Stimulated activated memory B cell treated with anti-CD40 and anti-IgM and Interleukin-4, amounts not matched to agents 10 μg/mL and 1 μg/mL and 100 μg/mL, for 72 hours (primary cell): ENCODE measurements at regions not wholly inside any gene's neighbourhood (a gene's known extent, or its start where the extent isn't known, plus 50 kb on each side); places are given as distances from the start of the nearest gene placed in this dataset.

ENCODE experiments used
- ATAC-seq: fragments of 150-1000 bp; cut with Tn5 transposase; 2 replicates; pipeline ENCODE4 v1.10.0; 2021
- H3K27ac Mint-ChIP-seq: one replicate; pipeline ENCODE4 v1.8.0; 2022; ENCODE audit warnings: mild to moderate bottlenecking, mixed read lengths
- H3K27me3 Mint-ChIP-seq: one replicate; pipeline ENCODE4 v1.8.0; 2022; ENCODE audit warnings: mixed read lengths
- H3K36me3 Mint-ChIP-seq: one replicate; pipeline ENCODE4 v1.8.0; 2022; ENCODE audit warnings: mixed read lengths
- H3K4me1 Mint-ChIP-seq: one replicate; pipeline ENCODE4 v1.8.0; 2022; ENCODE audit warnings: mixed read lengths
- H3K4me3 Mint-ChIP-seq: one replicate; pipeline ENCODE4 v1.8.0; 2022; ENCODE audit warnings: mild to moderate bottlenecking, moderate library complexity, mixed read lengths
- H3K9me3 Mint-ChIP-seq: one replicate; pipeline ENCODE4 v1.8.0; 2022; ENCODE audit warnings: mixed read lengths

DNA sequence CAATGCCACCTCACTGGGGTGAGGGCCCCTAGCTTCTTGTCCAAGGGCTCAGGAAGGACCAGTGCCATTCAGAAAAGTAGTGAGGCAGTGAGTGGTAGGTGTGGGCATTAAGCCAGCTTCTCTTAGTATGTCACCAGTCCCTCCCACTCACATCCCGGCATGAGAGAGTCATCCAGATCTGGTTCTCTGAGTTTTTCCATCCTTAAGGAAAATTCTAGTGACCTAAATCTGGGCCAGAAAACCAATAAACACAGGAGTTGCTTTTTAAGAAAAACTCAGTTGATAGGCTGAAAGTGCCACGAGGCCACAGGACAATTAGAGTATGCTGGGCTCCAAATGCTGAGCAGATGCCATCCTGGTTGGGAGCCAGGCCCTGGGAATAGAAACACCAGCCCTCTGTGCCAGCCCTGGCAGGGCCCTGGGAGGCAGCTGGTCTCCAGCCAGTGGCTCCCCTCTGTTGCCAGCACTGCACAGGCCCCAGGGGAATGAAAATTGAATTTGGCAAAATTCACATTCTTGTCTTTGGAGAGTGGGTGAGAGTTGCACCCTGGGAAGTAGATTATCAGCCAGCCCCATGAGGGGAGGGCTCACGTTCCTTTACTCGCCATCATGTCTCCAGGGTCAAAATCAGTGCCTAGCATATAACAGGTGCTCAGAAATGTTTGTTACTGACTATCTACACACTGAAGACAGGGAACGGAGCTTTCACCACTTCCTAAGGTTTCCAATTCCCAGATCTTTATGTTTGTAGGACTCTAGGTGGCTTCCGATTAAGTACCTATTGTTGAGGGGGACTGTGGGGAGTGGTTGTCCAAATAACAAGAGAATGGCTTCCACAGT is 52.8 kb downstream of the FAM43A start:
- no peak overlapping the region for H3K27ac Mint-ChIP-seq
- no peak overlapping the region for H3K4me3 Mint-ChIP-seq
- no peaks in the 10 kb centered on the region for H3K36me3 Mint-ChIP-seq
- no peaks in the 10 kb centered on the region for H3K9me3 Mint-ChIP-seq
- H3K4me1 Mint-ChIP-seq: no peaks in the 10 kb centered on the region
- no peaks in the 10 kb centered on the region for H3K27me3 Mint-ChIP-seq
- no peak for ATAC-seq

GRCh38 chr3:194739498-194740284 is 54.0 kb downstream of the FAM43A start:
- Mint-ChIP-seq H3K27ac (no peak overlapping the region), H3K4me1 (no peaks in the 10 kb centered on the region)

DNA sequence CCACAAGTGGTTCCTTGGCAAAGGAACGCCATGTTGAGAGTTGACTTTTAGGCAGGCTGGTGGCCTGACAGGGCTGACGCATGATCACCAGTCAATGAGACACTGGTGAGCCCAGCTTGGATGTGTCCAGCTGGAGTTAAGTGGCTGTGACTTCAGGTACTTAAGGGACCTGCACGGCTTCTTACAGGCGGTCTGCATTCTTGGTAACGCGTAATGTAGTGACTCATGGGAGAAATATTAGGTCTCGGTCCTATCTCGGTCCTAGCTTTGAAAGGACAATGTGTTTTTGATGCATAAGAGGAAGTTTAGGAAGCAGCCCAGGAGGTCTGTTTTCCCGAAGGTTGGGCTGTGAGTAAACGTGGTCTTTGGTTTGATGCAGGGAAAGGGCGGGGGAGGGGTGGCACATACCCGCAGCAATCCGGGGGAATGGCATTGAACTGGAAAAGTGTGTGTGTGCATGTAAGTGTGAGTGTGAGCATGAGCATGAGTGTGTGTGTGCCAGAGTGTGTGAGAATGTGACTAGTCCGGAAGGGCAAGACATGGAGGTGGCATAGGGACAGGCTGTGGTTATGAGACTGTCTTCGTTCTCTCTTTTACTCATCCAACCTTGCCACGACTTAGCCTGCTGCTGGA is 55.3 kb downstream of the FAM43A start:
- Mint-ChIP-seq H3K36me3 (no peaks in the 10 kb centered on the region), H3K4me3 (no peak overlapping the region), H3K27me3 (no peaks in the 10 kb centered on the region), H3K27ac (no peak overlapping the region), H3K4me1 (peaks cover 11% of the 10 kb centered on the region), H3K9me3 (no peaks in the 10 kb centered on the region)
- no peak for ATAC-seq

More at GRCh38 chr3:194739498-194740284, 54.0 kb downstream of the FAM43A start:
- Mint-ChIP-seq H3K27me3 (no peaks in the 10 kb centered on the region), H3K36me3 (no peaks in the 10 kb centered on the region), H3K9me3 (no peaks in the 10 kb centered on the region), H3K4me3 (no peak overlapping the region)
- no peak for ATAC-seq

- ATAC-seq: no peak
- Mint-ChIP-seq H3K27ac (no peak overlapping the region), H3K36me3 (no peaks in the 10 kb centered on the region), H3K4me1 (peaks cover 12% of the 10 kb centered on the region), H3K27me3 (no peaks in the 10 kb centered on the region), H3K4me3 (no peak overlapping the region), H3K9me3 (no peaks in the 10 kb centered on the region)
Observed at GRCh38 chr3:194741916-194742315, 56.2 kb downstream of the FAM43A start.

DNA sequence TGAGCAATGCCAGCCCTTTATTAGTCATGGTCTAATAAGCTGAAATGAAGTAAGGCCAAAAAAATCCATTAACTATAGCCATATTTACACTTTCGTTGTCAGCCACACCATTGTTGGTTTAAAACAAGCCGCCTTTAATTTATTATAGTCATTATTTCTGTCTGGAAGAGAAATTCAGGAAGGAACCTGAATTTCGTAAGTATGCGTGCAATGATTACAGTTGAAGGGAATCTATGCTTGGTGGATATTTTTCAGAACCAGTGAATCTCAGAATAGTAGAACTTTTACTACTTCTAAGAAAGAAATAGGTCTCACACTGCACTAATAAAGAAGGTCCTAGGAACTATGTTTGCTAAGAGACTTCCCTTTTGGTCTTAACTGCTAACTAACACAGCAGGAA is 59.1 kb downstream of the FAM43A start:
- Mint-ChIP-seq H3K4me3 (no peak overlapping the region), H3K4me1 (peaks cover 12% of the 10 kb centered on the region), H3K9me3 (no peaks in the 10 kb centered on the region), H3K36me3 (no peaks in the 10 kb centered on the region), H3K27ac (no peak overlapping the region), H3K27me3 (no peaks in the 10 kb centered on the region)
- no peak for ATAC-seq

- Mint-ChIP-seq H3K4me1 (peaks cover 12% of the 10 kb centered on the region), H3K9me3 (no peaks in the 10 kb centered on the region), H3K27me3 (no peaks in the 10 kb centered on the region), H3K27ac (no peak overlapping the region), H3K36me3 (no peaks in the 10 kb centered on the region), H3K4me3 (no peak overlapping the region)
- no peak for ATAC-seq
Observed at GRCh38 chr3:194745422-194746184, 59.9 kb downstream of the FAM43A start.

DNA sequence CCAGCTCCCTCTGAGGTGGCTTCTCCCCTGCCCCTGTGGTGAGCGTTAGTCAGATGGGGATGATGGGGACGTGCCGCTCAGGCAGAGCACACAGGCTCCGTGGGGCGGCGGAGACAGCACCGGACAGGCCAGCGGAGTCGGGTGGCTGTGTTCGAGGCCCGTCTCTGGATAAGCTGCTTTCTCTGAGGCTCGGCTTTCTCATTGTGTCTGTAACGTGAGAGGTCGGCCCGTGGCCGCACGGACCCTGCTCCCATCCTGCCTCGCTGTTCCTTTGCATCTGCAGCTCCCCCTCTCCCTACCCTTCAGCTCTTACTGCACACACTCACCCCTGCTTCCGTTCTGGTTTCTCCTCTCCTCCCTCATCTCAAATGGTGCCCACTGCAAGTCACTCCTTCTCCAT is 62.5 kb downstream of the FAM43A start:
- Mint-ChIP-seq H3K36me3 (no peaks in the 10 kb centered on the region), H3K4me1 (peaks cover 12% of the 10 kb centered on the region), H3K9me3 (no peaks in the 10 kb centered on the region), H3K27me3 (no peaks in the 10 kb centered on the region), H3K4me3 (no peak overlapping the region), H3K27ac (no peak overlapping the region)
- no peak for ATAC-seq

DNA sequence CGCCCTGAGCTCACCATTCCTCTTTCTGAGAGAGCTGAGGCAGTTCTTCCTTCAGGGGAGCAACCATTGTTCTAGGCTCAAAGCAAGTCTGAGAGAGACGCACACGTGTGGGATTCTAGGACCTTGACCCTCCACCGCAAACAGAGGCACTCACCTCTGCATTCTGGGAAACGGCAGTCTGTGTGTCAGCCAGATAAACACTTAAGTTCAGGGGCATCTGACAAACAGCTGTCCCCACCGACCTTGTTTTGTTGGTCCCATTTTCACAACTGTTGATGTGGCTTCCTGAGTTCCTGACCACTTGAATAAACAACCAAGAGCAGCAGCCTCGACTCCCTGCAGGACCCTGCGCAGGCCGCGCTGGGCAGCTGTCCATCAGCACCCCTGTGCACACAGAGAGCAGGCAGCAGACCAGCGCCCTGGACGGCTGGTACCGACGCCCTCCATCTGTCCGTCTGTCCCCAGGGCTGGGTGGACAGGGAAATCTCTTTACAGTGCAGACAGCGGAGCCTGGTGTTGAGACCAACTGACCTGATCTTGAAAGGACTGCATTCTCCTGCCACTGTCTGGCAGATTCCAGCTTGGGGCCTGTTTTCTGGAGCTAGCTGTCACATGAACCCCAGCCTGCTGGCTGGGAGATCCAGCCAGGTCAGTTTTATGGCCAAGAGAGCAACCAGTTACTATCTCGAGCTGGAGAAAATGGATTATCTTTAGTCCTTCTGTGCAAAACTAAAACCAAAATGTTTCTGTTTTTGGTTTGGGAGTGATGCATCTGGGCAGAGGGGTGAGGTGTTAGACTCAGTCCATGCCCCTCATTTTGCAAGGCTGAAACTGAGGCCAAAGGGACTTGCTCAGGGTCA is 64.2 kb downstream of the FAM43A start:
- no peaks in the 10 kb centered on the region for H3K27me3 Mint-ChIP-seq
- no peaks in the 10 kb centered on the region for H3K36me3 Mint-ChIP-seq
- no peak overlapping the region for H3K4me3 Mint-ChIP-seq
- H3K9me3 Mint-ChIP-seq: no peaks in the 10 kb centered on the region
- ATAC-seq: no peak
- no peak overlapping the region for H3K27ac Mint-ChIP-seq
- peaks cover 12% of the 10 kb centered on the region for H3K4me1 Mint-ChIP-seq

- Mint-ChIP-seq H3K36me3 (no peaks in the 10 kb centered on the region), H3K27me3 (no peaks in the 10 kb centered on the region), H3K4me1 (peaks cover 6% of the 10 kb centered on the region), H3K27ac (no peak overlapping the region), H3K4me3 (no peak overlapping the region), H3K9me3 (no peaks in the 10 kb centered on the region)
- ATAC-seq: no peak
Observed at GRCh38 chr3:194750491-194750828, 64.8 kb downstream of the FAM43A start.

DNA sequence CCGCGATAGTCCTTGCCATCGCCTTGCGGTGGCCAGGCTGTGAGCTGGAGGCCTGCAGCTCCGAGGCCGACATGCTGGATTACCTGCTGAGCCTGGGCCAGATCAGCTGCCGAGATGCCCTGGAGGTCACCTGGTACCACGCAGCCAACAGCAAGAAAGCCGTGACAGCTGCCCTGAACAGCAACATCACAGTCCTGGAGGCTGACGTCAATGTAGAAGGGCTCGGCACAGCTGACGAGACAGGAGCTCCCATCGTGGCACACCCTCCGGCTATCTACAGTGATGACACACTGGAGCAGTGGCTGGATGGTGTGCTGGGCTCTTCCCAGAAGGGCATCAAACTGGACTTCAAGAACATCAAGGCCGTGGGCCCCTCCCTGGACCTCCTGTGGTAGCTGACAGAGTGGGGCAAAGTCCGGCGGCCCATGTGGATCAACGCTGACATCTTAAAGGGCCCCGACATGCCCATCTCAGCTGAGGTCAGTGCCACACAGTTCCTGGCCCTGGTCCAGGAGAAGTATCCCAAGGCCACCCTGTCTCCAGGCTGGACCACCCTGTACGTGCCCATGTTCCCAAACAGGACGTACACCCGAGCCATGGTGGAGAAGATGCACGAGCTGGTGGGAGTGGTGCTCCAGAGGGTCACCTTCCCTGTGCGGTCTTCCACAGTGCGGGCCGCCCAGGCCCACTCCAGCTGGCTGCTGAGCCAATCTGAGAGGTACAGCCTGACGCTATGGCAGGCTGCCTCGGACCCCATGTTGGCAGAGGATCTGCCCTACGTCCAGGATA is 70.2 kb downstream of the FAM43A start:
- peak; percentile 16 for ATAC-seq
- no peaks in the 10 kb centered on the region for H3K36me3 Mint-ChIP-seq
- H3K27ac Mint-ChIP-seq: no peak overlapping the region
- no peaks in the 10 kb centered on the region for H3K4me1 Mint-ChIP-seq
- H3K4me3 Mint-ChIP-seq: no peak overlapping the region
- H3K27me3 Mint-ChIP-seq: peaks cover 19% of the 10 kb centered on the region
- H3K9me3 Mint-ChIP-seq: no peaks in the 10 kb centered on the region

DNA sequence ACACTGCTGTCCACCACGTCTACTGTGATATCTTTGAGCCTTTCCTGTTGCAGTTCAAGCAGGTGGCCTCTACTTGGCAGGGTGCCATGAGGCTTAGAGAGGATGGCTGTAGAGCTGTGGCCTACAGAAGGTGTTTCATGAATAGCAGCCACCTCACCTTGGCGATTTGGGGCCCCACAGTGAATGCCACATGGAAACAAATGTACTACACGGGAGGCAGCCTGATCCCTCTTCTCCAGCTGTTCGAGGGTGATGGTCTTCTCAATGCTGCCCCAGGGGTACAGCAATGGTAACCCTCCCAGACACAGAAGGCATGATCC is 70.7 kb downstream of the FAM43A start:
- Mint-ChIP-seq H3K4me3 (no peak overlapping the region), H3K27me3 (peaks cover 24% of the 10 kb centered on the region), H3K36me3 (no peaks in the 10 kb centered on the region), H3K27ac (no peak overlapping the region), H3K9me3 (no peaks in the 10 kb centered on the region), H3K4me1 (no peaks in the 10 kb centered on the region)
- ATAC-seq: no peak

DNA sequence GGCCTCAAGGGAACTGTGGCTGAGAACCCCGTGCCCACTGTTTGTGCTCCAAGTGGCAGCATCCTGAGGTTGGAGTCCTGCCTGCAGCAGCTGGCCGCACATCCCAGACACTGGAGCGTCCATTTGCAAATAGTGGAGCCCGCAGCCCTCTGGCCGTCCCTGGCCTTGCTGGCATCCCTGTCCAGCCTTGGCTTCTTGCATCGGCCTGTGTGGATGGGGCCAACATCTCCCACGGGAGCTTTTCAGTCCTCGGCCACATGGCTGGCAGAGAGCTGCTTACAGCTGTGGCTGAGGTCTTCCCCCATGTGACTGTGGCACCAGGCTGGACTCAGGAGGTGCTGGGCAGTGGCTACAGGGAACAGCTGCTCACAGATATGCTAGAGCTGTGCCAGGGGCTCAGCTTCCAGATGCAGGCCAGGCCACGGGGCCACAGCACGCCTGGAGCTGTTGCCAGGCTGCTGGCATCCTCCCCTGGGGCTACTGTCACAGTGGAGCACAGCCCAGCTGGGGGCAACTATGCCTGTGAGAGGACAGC is 71.2 kb downstream of the FAM43A start:
- Mint-ChIP-seq H3K4me3 (no peak overlapping the region), H3K9me3 (no peaks in the 10 kb centered on the region), H3K27ac (no peak overlapping the region), H3K4me1 (no peaks in the 10 kb centered on the region), H3K27me3 (peaks cover 29% of the 10 kb centered on the region), H3K36me3 (no peaks in the 10 kb centered on the region)
- ATAC-seq: no peak

DNA sequence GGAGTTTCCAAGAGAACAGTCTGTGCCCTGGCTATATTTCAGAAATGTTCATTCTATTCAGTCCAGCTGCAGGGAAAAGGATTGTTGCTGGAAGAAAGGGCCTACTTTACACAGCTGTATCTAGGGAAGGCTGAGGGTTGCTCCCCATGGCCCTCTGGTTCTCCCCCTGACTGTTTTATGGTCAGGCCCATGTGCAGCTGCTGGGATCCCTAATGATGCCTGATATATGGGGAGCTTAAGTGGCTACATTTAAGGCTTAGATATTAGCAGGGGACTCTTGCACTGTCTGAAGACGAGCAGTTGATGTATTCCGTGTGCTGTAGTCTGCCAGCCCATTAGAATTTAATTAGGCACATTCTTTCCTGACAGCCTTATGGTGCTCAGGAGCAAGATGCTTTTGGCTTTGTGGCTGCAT is 72.0 kb downstream of the FAM43A start:
- Mint-ChIP-seq H3K36me3 (no peaks in the 10 kb centered on the region), H3K4me1 (no peaks in the 10 kb centered on the region), H3K27ac (no peak overlapping the region), H3K9me3 (no peaks in the 10 kb centered on the region), H3K4me3 (no peak overlapping the region), H3K27me3 (peaks cover 33% of the 10 kb centered on the region)
- no peak for ATAC-seq

DNA sequence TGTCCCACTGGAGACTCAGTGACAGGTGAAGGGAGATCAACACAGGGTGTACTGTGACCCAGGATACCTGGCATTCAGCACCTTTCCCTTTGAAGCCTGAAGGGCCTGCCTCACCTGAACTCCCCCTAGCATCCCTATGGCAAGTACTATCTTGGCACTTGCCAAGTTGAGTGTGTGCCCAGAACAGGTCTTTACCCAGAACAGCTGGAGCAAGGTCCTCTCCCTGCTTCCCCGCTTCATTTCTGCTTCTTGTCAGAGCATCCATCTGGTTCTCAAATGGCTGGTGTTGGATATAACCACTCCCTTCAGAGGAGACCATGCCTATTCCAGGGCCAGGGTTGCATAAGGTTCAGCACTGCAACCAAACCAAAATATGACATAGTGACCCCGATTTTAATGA is 73.0 kb downstream of the FAM43A start:
- no peak overlapping the region for H3K4me3 Mint-ChIP-seq
- H3K36me3 Mint-ChIP-seq: no peaks in the 10 kb centered on the region
- no peaks in the 10 kb centered on the region for H3K4me1 Mint-ChIP-seq
- ATAC-seq: no peak
- H3K27me3 Mint-ChIP-seq: peaks cover 33% of the 10 kb centered on the region
- H3K27ac Mint-ChIP-seq: no peak overlapping the region
- no peaks in the 10 kb centered on the region for H3K9me3 Mint-ChIP-seq
